Epidermal melanocyte (primary cell): ENCODE measurements at regions not wholly inside any gene's neighbourhood (a gene's known extent, or its start where the extent isn't known, plus 50 kb on each side); places are given as distances from the start of the nearest gene placed in this dataset.
"Not testable (repeated sequence)": the region's sequence is repeated elsewhere in the genome, so short reads cannot be mapped to it uniquely, and the experiment has no call there.

ENCODE experiments used
- DNase-seq: peaks from one replicate; pipeline ENCODE4 v3.0.0; 2011; ENCODE audit warnings: low spot score; ENCODE audit not compliant: insufficient read length

DNA sequence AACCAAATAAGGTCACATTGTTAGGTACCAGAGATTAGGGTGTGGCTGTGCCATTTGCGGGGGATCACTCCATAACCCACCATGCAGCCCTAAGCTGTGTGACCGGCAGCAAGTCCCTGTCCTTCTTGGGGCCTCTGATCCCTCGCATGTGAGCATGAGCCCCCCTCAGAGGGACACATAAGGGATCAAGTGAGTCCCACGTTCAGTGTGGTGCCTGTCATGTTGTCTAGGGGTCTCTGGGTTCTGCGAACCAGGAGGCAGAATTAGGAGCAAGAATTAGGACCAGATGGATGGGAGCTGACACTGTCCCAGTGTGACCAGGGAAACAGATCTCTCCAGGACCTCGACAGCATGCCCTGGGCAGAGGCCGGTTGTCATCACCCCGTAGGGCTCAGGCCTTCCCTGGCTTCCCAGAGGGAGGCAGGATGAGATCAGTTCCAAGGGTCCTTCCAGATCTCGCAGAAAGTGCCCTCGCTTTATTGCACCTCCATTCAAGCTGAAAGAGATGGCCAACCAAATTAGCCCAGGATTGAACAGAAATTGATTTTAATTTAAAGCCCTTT lies 113.2 kb upstream of the OTOS start:
- DNase-seq: no peak

DNA sequence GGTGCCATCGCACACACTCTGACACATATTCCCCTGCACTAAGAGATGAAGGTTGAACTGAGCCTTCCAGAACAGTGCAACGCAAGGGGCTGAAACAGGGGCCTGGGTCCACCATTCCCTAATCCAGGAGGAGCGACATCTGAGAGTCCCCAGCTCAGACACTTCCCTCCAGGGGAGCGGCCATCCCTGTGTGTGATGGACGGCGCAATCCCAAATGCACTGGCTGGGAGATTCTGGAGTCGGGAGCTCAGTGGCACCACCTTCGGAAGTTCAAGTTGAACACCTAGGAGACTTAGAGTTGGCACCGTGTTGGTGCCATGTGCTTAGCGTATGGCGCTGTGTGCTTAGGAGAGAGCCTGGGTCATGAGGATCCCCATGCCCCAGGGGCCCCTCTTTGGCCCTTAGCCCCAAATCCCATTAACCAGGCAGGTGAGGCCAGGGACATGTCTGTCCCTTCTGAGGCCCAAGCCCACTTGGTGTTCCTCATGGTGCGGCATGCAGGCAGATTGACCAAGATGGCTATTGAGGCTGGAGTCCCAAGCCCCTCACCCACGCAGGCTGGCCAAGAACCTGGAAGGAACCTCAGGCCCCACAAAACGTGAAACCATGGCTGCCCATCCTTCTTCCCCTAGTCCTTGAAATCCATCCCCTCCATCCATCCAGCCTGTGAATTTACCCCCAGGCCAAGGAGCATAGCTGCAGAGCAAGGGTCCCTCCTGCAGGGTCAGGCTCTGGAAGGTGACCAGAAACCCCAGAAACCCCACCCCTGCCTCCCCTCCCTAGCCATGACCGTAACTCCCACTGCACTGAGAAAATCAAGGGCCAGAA lies 114.1 kb upstream of the OTOS start:
- no peak for DNase-seq

DNA sequence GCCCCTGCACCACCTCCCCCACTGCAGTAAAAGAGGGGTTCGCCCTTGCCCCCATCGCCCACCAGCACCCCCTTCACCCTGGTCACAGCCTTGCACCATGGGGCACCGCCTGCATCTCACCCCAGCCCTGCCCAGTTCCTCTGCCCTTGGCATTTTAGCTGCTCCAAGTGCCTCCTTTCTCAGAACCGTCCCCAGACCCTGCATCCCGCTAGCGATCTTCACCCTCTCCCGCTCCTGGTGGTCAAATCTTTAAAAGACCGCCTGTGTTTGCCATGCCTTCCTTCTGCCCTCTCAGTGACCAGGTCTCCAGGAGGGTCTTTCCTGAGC lies 114.7 kb upstream of the OTOS start:
- DNase-seq: no peak

DNA sequence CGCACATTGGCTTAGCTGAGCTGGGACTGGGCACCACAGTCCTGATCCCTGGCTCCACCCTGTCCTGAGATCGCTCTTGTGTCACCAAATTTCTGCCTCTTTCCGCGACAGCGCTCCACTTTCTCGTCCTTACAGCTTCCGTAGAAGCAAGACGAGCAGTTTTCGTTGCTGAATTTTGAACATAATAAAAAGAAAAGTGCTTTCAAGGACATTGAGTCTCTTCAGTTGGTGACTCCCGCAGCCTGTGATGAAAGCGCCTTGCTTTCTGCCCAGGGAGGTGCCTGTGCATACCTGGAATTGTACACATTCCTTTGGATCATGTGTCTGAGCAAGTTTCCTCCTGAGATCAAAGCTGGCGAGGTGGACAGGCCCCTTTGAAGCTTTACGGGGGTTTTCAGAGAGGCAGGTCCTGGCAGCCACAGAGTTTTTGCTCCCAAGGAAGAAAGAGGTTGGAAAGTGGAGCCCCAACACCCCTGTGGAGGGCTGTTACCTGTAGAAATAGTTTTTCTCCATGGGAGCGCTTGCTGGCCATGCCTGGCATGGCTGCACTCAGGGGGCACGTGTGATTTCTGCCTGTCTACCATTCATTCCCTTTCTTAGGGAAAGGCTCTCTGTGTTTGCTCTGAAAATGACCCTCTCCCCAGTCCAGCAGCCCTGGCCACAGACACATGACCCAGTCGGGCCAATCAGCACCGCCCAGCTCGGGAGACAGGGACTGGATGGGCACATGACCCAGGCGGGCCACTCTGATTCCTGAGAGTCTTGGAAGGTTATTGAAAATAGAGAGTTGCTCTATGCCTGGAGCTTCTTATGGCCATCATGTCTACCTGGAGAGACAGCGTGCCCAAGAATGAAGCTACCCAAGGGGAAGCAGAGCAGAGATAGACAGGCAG lies 115.6 kb upstream of the OTOS start:
- no peak for DNase-seq

DNA sequence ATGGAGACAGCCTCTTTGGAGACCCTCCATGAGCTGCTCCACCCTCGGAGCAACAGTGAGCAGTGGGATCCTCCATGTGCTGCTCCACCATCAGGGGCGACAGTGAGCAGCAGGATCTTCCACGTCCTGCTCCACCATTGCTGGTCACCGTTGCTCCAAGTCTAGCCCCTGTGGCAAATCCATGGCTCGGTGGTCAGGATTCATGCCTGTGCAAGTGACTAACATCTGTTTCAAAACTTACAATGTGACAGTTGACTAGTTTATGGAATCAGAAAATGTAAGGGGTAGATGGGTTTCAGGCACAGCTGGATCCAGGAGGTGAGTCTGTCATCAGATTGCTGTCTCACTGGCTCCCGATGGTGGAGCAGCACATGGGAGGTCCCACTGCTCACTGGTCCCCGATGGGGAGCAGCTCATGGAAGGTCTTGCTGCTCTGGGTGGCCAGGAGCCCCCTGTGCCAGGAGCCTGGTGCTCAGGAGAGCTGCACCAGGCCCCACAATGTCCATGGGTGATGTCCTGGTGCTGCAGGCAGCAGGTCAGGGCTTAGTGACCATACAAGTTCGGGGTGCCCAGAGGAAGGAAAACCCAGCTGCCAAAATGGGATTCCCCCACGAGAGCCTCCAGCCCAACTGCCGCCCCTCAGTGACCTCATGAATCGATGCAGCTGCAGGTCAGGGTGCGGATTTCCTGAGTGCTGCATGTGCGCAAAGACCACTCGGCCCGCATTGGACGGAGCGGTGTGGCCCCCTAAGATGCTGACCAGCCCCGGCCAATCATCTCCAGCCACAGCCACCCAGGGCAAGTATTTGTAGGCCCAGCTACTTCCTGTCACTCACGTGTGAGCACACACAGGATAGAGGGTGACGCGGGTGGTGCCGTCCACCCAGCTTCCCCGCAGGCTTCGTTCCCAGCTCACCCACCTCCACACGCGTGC lies 116.5 kb upstream of the OTOS start:
- DNase-seq: no peak

DNA sequence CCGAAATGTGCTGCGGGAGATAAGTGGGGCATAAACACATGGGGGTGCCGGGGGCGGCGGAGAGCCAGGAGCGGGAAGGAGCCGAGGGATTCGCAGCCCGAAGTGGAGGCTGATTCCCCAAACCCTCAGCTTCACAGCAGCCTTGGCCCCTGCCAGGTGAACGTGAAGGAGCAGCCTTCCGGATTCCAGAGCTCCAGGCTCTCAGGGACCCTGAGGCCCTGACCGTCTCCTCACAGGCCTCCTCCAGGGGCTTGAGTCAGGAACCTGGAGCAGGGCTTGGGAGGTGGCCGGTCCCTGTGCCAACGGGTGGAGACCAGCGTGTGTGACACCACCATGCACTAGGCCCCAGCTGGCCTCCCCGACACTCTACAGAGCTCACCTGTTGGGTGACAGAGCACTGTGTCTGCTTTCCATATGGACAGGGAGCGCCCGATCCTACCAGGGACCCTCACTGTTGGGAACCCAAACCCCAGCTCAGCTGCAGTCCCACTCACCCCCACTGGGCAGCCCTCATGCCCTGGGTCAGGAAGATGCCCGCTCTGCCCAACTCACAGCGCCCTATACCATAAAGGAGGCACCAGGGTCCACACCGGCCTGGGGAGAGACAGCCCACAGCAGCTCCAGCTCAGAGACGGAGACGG lies 117.6 kb upstream of the OTOS start:
- no peak for DNase-seq

DNA sequence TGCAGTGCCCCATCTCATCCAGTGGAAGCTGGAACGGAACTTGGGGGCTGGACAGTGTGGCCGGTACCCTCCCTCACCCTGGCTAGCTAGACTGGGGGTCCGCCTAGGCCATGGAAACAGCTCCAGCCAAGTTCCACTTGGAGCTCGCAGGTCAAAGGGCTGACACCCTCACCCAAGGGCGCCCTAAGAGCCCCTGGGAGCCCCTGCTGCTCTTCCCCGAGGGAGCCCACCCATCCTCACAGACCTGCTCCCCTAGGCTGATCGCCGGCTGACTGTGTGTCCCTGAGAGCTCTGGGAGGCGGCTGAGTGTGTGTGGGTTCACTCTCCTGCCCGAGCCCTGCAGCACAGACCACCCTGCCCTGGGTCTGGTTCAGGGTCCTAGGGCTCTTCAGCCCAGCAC lies 118.2 kb upstream of the OTOS start:
- no peak for DNase-seq

DNA sequence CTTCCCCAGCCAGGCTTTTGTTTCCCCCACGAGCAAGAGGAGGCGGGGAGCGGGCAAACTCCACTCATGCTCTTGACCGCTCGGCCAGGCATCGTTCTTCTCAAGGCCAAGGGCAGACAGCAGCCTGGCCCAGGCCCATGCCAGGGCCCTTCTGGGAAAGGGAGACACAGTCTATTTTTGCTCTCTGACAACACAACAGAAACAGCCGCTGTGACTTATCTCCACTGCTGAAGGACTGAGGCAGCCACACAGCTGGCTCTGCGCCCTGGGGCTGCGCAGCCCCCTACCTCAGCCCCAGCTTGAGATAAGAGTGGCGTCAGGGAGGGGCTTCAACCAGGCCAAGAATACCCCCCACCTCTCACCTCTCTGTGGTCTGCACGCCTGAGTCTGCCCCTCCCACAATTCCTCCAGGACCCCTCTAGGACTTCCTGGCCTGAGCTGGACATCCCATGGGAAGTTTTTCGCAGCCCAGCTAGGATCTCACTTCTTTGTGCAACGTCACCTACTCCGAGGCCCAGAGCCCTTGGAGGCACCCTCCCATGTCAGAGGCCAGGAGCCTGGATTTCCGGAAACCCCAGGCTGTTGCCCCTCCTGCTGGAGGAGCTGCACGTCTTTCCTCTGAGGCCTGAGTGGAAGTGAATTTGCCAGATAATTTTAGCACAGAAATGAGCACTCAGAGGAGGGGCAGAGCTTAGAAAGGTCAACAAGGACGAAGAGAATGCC lies 118.9 kb upstream of the OTOS start:
- DNase-seq: no peak

DNA sequence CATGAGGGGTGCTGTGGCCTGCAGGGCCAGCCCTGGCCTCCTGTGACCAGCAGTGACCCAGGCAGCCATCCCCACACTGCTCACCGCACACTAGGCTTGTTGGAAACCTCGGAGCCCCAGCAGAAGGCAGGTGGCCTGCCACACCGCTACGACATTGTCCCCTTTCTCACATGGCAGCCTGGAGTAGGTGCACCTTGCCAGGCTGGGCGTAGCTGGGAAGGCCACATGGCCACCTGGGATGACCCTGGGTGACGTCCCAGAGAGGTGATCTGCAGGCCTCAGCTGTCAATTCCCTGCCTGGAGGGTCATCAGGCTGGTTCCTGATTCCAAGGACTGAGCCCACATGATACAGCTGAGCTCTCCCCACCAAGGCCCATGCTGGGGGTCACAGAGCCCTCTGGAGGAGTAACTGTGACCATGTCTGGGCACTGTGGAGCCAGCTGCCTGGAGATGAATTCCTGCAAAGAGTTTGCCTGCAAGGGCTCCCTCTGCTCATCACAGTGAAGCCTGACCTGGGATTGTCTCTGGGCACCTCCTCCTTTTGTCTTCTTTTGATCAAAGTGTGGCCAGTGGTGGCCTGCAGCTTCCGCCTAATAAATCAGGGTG lies 119.6 kb upstream of the OTOS start:
- no peak for DNase-seq

DNA sequence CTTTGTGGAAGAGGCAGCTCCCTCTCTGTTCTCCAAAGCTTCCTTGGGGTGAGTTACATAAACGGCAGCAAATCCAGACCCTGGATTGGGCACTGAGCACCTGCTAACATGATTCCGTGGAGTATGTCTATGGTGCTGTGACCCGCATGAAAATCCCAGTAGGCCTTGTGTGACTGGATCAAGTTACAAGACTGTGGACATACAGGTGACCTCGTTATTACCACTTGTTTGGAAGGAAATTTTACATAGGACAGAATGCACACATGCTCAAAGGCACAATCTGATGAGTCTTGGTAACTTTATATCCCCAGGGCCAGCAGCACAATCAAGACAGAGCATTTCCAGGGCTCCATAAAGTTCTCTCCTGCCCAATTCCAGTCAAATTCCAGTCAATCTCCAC lies 120.2 kb upstream of the OTOS start:
- DNase-seq: no peak

DNA sequence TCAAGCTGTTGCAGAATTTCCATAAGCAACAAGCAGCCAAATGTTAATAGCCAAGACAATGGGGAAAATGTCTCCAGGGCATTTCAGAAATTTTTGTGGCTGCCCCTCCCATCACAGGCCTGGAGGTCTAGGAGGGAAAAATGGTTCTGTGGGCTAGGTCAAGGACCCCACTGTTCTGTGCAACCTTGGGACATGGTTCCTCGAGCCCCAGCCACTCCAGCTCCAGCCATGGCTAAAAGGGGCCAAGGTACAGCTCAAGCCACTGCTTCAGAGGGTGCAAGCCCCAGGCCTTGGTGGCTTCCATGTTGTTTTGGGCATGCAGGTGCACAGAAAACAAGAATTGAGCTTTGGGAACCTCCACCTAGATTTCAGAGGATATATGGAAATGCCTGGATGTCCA lies 122.1 kb upstream of the OTOS start:
- DNase-seq: not testable (repeated sequence)

DNA sequence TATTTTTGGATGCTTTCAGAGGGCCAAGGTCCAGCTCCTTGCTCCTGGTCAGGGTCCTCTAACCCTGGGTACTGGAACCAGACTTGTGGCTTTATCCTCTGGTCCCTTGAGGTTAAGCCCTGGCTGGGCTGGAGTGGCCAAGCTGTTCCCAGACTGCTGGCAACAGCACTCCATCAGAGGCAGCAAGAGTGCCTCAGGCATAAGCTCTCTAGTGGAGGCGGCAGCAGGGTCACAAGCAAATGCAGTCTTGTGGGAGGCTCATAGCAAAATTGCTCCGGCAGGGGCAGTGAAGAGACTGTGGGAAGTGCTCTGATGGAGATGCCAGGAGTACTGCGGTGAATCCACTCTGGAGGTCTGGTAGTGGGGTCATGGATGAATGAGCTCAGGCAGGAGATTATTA lies 128.9 kb upstream of the OTOS start:
- DNase-seq: no peak

DNA sequence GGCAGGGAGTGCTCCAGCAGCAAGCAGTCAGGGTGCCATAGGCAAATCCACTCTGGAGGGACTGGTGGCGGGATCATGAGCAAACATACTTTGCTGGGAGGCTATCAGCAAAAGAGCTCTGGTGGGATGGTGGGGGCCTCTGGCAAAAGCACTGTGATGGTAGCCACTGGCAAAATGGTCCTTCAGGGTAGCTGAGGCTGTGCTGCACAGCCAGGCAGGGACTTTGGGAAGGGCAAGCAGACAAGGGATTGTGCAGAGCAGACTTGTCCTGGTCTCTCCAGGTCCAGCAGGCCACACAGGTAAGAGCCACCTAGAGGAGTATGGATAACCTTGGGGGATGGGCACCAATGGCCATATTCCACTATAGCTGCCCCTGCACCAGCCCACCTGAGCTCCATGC lies 129.4 kb upstream of the OTOS start:
- no peak for DNase-seq

DNA sequence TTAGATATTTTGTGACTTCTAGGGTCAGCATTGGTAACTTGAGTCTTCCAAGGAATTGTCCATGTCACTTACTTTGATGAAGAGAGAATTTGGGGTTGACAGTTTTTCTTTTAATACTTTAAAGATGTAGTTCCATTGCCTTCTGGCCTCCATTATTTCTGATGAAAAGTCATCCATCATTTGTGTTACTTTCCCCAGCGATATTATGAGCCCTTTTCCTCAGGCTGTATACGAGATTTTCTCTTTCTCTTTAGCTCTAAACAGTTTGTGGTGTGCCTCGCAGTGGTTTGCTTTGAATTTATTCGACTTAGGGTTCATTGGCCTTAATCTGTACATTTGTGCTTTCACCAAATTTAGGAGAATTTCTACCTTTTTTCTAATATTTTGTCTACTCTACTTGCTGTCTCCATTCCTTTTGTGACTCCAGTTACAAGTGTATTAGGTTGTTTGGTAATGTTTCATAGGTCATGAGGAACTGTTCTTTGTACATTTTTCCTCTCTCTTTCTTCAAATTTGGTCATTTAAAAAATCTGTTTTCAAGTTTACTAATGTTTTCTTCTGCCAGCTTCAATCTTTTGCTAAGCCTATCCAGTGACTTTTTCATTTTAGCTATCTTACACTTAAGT lies 131.4 kb upstream of the OTOS start:
- no peak for DNase-seq

DNA sequence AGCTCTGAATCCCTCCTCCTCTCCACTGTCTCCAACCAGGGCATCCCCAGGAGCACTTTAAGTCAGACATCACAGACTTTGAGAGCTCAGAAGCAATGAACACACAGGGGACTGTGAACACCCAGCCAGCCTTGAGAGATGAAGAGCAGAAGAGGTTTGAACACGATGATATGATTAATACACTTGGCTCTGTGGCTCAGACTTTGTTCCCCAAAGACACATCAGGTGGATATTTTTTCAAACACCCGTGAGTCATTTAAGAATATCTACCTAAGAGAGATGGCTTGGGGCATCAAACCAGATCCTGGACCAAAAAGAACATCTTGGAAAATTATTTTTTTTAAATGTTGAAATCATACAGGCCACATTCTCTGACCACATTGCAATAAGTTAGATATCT lies 134.9 kb upstream of the OTOS start:
- no peak for DNase-seq

DNA sequence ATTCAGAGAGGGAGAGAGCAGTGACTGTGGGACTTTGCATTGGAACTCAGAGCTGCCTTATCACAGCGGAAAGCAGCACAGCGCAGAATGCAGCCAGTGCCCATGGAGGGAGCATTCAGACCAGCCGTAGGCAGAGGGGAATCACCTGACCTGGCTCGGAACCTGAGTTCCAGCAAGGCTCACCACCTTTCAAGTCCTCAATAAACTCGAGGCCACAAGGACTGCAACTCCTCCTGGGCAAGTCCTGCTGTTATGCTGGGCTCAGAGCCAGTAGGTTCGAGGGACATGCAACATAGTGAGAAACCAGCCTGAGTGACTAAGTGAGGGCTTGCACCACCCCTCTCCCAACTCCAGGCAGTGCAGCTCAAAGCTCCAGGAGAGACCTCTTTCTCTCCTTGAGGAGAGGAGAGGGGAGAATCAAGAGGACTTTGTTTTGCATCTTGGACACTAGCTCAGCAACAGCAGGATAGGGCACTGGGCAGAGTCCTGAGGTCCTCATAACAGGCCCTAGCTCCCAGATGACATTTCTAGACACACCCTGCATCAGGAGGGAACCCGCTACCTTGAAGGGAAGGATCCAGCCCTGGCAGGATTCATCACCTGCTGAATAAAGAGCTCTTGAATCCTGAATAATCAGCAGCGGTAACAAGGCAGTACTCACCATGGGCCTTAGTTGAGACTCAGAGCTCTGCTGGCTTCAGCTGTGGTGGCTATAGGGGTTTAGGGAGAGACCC lies 136.8 kb upstream of the OTOS start:
- DNase-seq: no peak

DNA sequence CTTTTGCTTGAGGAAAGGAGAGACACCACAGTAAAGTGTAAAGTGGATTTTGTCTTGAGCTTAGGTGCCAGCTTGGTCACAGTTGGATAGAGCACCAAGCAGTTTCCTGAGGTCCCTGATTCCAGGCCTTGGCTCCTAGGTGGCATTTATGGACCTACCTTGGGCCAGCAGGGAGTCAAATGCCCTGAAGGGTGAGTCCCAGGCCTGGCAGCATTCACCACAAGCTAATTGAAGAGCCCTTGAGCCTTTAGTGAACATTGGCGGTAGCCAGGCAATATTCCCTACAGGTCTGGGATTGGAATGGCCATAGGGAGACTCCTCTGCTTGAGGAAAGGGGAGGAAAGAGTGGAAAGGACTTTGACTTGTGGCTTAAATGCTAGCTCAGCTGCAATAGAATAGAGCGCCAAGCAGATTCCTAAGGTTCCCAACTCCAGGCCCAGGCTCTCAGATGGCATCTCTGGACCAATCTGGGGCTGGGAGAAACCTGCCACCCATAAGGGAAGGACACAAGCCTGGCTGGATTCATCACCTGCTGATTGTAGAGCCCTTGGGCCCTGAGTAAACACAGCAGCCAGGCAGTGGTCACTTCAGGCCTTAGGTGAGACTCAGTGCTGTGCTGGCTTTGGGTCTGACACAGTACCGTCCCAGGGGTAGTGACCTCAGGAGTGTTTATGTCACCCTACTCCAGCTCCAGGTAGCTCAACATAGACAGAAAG lies 137.5 kb upstream of the OTOS start:
- no peak for DNase-seq

DNA sequence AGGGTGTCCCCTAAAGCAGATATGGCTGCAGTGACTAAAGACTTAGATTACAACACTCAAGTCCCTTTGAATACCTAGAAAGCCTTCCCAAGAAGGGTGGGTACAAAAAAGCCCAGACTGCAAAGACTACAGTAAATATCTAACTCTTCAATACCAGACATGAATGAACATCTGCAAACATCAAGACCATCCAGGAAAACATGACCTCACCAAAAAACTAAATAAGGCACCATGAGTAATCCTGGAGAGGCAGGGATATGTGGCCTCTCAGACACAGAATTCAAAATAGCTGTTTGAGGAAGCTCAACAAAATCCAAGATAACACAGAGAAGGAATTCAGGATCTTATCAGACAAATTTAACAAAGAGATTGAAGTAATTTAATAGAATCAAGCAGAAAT lies 138.2 kb upstream of the OTOS start:
- no peak for DNase-seq
